GM19239 (cell line): ENCODE measurements at regions not wholly inside any gene's neighbourhood (a gene's known extent, or its start where the extent isn't known, plus 50 kb on each side); places are given as distances from the start of the nearest gene placed in this dataset.
"Not testable (repeated sequence)": the region's sequence is repeated elsewhere in the genome, so short reads cannot be mapped to it uniquely, and the experiment has no call there.

Experiments used
- DNase-seq: peaks from one replicate; pipeline ENCODE4 v3.0.0; 2011; ENCODE audit warnings: low spot score; ENCODE audit not compliant: insufficient read length
- FAIRE-seq: peaks from 2 replicates; lab custom pipeline; 2011; peaks lifted over from hg19 to GRCh38; lab: Jason Lieb, UNC

- no peak for FAIRE-seq
These were observed 59.7 kb downstream of the HMGB3 start for GRCh38 chrX:151042842-151043241.

GRCh38 chrX:151066373-151066772 is 83.2 kb downstream of the HMGB3 start:
- DNase-seq, FAIRE-seq: not testable (repeated sequence)

More at GRCh38 chrX:151042842-151043241, 59.7 kb downstream of the HMGB3 start:
- no peak for DNase-seq

GRCh38 chrX:151073767-151074166 is 90.6 kb downstream of the HMGB3 start:
- no peak for FAIRE-seq

GRCh38 chrX:151081016-151081415 is 95.4 kb upstream of the GPR50 start:
- no peak for DNase-seq
- no peak for FAIRE-seq

More at GRCh38 chrX:151073767-151074166, 90.6 kb downstream of the HMGB3 start:
- DNase-seq = no peak

GRCh38 chrX:151082077-151082948 is 94.1 kb upstream of the GPR50 start:
- peak; percentile 82 for FAIRE-seq
- DNase-seq = peak; percentile 25

- FAIRE-seq (no peak), DNase-seq (no peak)
These were observed 91.9 kb upstream of the GPR50 start for GRCh38 chrX:151084454-151084853.

GRCh38 chrX:151085207-151085606 is 91.2 kb upstream of the GPR50 start:
- DNase-seq (no peak), FAIRE-seq (no peak)

- FAIRE-seq = no peak
- DNase-seq = no peak
These were observed 88.2 kb upstream of the GPR50 start for GRCh38 chrX:151088221-151088620.

GRCh38 chrX:151099001-151099400 is 77.4 kb upstream of the GPR50 start:
- FAIRE-seq (no peak), DNase-seq (no peak)

GRCh38 chrX:151100799-151101198 is 75.6 kb upstream of the GPR50 start:
- no peak for FAIRE-seq
- no peak for DNase-seq

- FAIRE-seq, DNase-seq: not testable (repeated sequence)
These were observed 63.2 kb upstream of the GPR50 start for GRCh38 chrX:151113200-151113599.
